ENCODE measurements at regions not wholly inside any gene's neighbourhood (a gene's known extent, or its start where the extent isn't known, plus 50 kb on each side); places are given as distances from the start of the nearest gene placed in this dataset.

DNA sequence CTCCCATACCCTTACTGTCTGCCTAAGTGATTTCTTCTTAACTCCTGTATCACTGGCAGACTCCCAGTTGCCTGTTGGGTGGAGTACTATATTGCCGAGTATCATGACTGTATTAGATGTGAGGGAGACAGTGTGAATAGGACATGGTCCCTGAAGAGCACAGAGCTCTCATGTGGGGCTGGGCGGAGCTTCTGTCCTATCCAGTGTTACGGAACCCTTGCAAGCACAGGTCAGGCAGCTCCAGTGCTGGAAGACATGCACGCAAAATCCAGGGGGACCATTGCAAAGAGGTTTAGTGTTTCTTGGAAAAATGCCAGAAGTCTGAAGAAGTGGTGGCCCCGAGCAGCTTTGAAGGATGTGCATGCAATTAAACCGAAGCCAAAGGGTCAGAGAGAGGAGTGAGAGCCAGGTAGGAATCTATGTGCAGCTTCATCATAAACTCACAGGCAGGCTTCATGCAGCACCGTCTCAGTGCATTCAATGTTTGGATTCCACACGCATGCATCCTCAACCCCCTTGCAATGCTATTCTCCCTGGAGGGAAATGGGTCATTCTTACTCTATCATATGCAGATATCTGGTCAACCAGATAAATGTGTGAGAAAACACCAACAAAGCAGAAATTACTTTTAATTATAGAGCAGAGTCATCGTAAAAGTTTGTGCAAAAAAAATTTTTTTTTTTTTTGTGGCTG lies 49.7 kb upstream of the DHRSX start:
- Histone ChIP-seq H3K4me1 (no peaks in the 10 kb centered on the region), H3K27ac (no peak overlapping the region), H3K27me3 (replicated peaks in 1 of 7) (peaks cover 0 to 20% (median 0%) of the 10 kb centered on the region in 7 donors), H3K4me3 (no peak overlapping the region), H3K9me3 (peaks cover 0 to 14% (median 0%) of the 10 kb centered on the region in 8 donors), H3K36me3 (no peaks in the 10 kb centered on the region)
- intact Hi-C loops (cut with DNase I; ENCODE audit: low total_unique reads) = no loop called here
- WGBS, 5 donors = 66 to 87% (median 77%) methylated on average over 9 of the region's 9 CpGs
- TF ChIP-seq POLR2AphosphoS5 (IDR thresholded peaks at IDR 0.05) (no peak), POLR2A (IDR thresholded peaks at IDR 0.05) (no peak)
- TF ChIP-seq, protein P1, sequence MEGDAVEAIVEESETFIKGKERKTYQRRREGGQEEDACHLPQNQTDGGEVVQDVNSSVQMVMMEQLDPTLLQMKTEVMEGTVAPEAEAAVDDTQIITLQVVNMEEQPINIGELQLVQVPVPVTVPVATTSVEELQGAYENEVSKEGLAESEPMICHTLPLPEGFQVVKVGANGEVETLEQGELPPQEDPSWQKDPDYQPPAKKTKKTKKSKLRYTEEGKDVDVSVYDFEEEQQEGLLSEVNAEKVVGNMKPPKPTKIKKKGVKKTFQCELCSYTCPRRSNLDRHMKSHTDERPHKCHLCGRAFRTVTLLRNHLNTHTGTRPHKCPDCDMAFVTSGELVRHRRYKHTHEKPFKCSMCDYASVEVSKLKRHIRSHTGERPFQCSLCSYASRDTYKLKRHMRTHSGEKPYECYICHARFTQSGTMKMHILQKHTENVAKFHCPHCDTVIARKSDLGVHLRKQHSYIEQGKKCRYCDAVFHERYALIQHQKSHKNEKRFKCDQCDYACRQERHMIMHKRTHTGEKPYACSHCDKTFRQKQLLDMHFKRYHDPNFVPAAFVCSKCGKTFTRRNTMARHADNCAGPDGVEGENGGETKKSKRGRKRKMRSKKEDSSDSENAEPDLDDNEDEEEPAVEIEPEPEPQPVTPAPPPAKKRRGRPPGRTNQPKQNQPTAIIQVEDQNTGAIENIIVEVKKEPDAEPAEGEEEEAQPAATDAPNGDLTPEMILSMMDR (IDR thresholded peaks at IDR 0.05 in 8 of 11, conservative IDR thresholded peaks at IDR 0.05 in 3 of 11) = no peak
- DNase-seq = no peak

Small RNAs in the stretch of these regions (microRNA-seq; reads per million reads assigned to microRNA genes)
- 0 reads per million in 3 donors for gene MIR6089

Small RNAs in the stretch of these regions (small RNA-seq; reads per million reads assigned to genes)
- 0 reads per million in 4 donors for gene MIR6089
